HUDEP-2 (cell line): ENCODE measurements at regions not wholly inside any gene's neighbourhood (a gene's known extent, or its start where the extent isn't known, plus 50 kb on each side); places are given as distances from the start of the nearest gene placed in this dataset.
"Not testable (repeated sequence)": the region's sequence is repeated elsewhere in the genome, so short reads cannot be mapped to it uniquely, and the experiment has no call there.

Source experiments
- DNase-seq, 76 experiments: peaks; one replicate each; lab custom pipeline; 2025; ENCODE audit not compliant: unreplicated experiment in 76 of 76; lab: John Stamatoyannopoulos, UW

DNA sequence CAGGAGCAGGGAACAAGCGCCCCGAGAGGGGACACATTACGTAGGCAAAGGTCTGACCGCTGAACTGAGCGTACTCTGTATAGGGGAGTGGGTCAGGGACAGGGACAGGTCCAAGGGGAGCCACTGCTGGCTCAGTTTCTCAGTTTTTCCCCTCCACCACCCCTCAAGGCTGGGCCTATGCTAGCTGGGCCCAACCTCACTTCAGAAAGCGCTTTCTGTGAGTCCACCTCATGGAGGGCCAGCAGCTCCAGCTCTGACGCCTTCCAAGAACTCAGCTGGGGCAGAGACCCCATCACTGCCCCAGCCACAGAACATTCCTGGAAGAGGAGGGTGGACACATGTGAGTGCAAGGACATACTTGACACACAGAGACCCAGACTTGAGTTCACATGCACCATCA lies 242.0 kb downstream of the FOXD2 start:
- no peak for DNase-seq

DNA sequence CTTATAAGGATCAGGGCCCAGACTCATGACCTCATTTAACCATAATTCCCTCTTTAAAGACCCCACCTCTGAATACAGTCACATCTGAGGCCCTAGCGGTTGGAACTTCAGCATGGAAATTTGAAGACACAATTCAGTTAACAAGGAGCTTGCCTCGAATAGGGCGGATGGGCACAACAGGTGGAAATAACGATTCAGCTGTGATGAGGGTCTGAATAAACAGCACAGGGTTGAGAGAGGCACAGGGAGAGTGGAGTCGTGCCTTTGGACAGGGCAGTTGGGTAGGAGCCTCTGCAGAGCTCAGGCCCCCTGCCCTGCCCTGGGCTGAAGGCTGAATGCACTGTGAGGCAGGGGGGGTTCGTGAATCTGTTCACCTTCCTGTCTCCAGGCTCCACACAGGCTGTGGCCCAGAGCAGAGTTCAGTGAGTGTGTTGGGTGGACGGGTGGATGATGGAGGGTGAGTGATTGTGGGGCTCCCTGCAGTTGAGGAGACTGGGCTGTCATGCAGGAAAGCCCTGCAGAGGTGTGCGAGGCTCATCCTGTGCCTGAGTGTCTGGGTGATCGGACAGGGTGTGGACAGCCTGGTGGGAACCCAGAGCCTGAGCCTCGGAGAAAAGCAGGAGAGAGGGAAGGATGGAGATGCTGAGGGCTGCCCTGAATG lies 243.1 kb downstream of the FOXD2 start:
- DNase-seq: no peak

DNA sequence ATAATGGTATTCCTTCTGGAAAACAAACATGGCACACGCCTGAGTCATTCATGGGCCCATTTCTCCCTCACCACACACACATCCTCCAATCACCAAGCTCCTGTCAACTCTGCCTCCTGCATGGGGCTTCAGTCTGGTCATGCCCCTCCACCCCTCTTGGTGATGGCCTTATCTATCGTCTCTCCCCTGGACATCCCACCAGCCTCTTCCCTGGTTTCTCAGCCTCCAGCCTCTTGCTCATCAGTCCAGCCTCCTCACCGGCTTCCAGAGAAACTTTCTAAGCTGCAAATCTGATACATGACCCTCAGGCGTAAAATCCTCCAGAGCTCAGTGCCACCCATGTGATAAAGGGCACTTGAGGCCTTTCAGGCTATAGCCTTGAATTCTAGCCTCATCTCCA lies 243.9 kb downstream of the FOXD2 start:
- DNase-seq: no peak

DNA sequence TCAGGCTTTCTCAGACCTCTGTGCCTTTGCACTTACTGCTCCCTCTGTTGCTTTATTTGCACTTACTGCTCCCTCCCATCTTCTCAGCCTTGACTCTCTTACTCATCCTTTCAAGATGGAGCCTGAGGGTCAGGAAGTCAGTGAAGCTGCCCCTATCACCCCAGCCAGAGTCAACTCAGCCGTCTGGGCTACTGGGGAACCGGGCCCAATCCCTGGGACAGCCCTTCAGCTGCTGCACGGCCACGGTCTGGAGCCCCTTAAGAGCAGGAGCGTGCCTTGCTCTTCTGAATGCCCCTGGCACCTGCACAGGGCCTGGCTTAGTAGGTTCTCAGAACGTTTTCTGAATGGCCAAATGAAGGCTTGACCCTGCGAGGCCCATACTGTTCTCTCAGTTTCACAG lies 244.4 kb downstream of the FOXD2 start:
- no peak for DNase-seq

DNA sequence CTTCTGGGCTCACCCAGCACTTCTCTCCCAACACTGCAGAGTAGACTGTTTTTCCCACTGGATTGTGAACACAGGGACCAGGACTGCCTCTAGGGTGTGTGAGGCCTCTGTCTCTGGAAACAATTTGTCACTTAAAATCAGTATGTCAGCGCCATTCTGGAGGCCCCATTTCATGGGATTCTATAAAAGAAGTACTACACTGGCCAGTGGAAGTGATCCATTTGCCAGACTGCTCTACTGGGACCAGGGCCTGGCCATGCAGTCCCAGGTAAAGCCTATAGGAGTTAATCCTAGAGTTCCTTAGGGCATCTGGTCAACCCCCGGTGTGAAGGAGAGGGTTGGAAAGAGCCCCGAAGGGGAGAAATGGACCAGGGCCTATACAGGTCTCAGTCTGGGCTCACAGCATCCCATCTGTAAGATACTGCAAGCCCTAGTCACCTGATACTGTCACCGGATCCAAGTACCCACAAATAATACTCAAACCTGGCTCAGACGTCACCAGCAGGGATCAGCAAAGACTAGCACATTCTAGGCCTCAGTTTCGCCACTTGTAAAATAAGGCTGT lies 245.0 kb downstream of the FOXD2 start:
- DNase-seq: no peak

DNA sequence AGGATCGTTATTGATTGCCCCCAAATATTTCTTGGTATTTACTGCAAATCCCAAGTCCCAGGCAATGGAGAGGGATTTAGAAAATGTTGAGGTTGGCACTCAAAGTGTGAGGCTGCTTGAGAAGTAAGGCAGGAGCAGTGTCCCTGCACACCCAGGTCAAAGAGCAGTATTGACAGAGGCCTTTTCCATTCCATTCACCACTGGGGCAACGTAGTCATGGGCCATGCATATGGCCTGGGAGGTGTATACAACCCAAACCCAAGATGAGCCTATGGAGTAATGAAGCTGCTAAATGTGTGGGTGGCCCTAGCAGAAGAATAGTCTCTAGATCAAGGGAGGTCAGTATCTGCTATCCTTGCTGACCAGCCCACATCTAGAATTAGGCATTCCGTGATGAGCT lies 245.6 kb downstream of the FOXD2 start:
- no peak for DNase-seq

DNA sequence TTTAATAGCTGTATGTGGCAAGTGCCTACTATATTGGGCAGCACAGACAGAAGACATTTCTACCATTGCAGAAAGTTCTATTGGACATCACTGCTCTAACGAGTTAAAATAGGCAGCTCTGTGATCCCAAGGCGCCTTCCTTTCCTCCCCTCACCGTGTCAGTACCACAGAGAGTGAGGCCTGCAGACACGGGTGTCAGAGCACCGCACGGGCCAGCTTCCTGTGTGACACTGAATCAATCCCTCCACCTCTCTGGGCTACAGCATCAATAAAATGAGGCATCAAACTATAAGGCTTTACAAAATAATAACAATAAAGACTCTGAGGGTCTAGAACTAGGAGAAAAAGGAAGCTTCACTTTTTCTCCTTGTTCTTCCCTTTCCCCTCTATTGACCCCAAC lies 246.7 kb downstream of the FOXD2 start:
- no peak for DNase-seq

DNA sequence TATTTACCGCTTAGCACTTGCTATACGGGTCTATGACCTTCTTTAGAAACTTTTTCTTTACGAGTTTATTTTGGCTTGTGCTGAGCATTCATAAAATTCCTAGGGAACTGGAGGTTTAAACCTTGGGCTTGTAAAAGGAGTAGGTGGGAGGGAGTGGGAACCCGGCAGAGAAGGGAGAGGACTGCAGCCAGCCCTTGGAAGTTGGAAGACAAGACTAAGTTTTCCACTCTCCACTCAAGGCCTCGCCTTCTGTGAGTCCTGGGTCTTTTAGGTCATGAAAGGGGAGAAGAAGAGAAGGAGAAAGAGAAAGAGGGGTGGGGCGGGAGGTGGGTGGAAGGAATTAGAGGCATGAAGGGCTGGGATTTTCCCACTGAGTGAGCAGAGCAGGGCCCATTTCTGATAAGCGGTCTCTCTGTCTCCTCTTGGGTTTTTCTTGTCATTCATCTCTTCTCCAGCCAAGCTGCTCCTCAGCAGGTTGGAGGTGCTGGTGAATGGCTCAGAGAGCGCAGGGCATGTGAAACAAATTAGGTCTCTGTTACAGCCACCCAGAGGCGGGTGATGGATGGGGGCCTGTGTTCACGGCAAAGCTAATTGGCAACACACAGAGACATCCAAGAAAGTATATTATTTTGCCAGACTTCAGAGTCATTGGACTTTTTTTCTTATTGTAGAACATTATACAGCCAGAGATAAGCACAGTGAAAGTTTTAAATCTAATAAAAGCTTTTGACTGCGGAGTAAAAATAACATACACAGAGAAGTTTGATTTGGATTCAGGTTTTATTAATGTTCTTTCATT lies 247.3 kb downstream of the FOXD2 start:
- DNase-seq: no peak

DNA sequence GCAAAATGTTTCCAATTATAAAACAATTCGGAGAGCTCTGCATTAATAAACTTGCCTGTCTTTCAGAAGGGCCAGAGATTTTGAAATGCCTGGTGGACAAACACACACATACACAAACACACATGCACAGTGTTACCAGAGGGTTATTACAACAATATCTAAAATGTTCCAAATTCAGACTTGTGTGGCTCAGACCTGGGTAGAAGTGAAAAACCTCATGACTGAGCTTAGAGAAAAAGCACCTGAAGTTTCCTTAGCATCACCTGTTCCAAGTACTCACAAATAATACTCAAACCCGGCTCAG lies 247.9 kb downstream of the FOXD2 start:
- no peak for DNase-seq

DNA sequence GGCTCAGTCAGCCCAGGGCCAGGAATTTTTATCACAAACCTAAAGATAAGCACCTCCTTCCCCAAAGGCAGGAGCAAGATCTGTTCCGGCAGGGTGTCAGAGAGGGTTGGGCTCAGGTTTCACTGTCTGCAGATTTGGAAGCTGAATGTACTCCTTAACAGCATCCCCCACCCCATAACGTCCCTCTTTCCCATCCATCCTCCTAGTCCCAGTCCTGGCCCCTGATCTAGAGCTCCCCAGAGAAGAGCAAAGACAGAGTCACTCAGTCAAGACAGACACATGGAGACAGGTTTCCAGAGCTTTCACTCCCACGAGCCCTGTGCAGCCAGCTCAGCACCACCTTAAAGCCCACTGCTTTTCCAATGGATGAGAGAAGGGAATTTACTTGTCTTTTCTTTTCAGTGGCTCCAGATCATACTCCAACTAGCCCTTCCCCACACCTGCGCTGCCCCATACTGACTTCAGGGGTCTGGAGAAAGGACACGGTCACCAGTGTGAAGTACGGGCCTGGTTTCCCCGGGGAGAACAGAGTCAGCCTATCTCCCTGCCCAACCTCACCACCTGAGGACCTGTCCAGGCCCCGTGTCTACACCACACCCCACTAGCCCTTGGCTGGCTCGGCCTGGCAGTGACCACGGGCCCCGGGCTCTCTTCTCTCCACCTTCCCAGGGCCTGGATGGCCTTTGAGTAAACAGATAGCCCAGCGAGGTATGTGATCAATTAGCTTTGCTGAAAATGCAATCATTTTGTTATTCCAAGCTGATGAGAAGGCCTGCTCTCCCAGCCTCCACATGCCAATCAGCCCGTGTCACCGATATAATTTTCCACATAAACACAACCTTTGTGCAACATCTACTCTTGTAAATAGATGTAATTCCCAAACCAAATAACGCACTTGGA lies 249.1 kb downstream of the FOXD2 start:
- no peak for DNase-seq

DNA sequence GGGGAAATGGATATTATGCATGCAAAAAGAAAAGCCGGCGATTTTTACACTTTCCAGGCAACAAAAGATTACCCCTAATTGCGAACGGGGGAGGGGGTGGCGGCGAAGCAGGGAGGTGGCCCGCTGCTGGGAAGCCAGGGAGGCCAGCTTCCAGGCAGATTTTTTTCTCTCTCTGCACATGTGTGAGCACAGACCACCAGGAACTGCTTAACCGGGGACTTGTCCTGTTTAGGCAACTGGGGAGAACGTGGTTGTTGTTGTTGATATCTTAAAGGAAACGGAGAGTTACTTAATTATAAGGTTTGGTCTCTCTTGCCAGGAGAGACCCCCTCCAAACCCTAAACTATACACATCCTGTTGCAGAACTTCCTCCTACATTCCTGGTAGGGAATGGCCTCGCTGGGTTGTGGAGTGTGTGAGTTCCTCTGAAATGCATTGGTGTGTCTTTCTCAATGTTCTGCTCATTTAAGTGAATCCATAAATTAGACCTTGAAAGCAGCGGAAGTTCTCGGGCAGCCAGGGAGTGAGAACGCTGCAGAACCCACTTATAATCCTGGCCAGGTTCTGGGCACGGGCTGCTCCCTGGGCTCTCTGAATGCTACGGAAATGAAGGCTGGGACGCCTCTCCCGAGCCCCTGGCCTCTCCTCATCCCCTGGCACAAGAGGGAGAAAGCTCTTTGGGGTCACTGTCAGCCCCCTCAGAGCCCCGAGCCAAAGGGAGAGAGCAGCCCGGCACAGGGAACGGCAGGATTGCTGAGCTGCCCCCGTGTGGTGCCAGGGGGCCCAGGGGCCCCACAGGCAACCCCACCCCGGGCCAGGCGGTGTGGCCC lies 250.0 kb downstream of the FOXD2 start:
- DNase-seq: no peak

DNA sequence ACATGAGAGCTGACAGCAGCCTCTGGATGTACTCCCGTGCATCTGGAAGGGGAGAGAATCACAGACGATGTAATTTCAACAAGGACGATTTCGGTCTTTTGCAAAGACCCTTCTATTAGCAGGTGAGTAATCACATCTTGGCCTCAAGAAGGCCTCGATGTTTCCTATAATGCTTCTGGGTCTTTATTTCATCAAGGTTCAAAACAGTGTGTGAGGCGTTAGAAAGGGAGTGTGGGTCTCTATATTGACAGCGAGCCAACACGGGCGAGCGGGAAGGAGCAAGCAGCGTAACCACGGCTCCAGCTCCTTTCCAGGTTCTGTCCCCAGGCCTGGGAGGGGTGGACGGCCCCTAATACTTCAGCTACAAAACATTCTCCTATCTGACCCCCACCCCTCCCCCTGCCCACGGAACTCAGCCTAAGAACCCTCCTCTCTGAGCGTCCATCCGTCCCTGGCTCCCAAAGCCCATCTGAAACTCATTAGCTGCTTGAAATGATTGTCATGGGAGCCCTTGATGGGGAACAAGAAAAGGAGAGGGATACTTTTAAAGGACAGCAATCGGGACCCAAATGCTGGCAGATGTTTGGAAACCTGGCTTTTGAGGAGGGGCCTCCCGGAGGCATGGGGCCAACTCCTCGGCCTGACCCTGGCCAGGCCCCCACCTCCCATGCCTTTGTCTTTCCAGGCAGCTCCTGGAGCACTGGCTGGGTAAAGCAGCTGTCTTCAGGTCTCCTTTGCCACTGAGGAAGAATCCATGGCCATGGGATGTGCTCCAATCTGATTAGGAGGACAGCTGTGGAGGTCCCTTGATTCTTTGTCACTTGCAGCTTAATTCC lies 250.8 kb downstream of the FOXD2 start:
- no peak for DNase-seq

DNA sequence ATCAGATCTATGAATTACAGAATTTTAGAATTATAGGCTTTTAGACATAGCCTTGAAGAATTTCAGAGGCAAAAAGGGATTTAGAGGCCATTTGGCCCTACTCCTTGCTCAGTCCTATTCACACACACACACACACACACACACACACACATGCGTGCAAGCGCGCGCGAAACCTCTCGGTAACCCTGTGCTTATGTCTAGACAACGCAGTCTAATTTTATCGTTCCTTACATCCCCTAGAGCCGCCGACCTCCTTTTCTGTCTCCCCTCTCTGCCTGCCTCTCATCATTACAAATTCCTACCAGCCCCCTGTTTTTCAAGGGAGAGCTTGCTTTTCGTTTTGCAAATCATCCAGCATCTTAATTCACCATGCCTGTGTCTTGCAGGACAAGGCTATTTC lies 252.1 kb downstream of the FOXD2 start:
- no peak for DNase-seq

DNA sequence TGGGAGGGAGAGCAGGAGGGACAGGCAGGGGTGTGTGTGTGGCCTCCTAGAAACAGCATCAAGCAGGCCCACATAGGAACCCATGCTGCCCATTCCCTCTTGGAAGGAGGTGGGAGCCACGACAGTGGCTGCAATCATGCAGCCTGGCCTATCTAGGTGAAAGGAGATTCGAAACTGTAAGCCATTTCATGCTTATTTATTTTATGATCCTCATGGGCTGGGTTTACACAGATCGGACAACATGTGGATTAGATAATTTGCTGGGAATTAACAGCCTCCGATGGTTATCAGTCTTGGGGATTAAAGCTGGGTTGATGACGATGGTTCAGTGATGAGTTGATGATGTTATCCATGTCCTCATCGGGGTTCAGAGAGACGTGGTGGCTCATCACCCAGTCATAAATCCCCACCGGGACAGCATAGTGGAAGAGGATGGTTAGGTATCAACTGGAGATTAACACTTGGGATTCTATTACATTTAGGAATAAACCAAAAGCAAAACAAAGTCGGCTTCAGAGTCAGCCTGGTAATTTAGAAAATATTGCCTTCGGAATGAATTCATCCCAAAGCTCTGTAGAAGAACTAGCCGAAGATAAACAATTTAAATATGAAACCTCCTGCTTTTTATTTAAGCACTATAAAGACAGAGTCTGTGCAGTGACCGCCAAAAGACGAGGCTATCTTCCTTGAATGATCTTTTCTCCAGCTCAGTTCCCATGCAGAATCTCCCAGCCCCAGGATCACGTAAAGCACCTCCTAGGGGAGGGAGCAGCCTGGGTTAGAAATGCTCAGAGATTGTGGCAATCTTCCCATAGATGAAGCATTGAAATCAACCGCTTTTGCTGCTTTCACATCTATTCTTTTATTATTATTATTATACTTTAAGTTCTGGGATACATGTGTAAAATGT lies 252.8 kb downstream of the FOXD2 start:
- DNase-seq: no peak

DNA sequence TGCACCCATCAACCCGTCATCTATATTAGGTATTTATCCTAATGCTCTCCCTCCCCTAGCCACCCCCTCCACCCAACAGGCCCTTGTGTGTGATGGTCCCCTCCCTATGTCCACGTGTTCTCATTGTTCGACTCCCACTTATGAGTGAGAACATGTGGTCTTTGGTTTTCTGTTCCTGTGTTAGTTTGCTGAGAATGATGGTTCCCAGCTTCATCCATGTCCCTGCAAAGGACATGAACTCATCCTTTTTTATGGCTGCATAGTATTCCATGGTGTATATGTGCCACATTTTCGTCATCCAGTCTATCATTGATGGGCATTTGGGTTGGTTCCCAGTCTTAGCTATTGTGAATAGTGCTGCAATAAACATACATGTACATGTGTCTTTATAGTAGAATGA lies 253.4 kb downstream of the FOXD2 start:
- not testable (repeated sequence) for DNase-seq

DNA sequence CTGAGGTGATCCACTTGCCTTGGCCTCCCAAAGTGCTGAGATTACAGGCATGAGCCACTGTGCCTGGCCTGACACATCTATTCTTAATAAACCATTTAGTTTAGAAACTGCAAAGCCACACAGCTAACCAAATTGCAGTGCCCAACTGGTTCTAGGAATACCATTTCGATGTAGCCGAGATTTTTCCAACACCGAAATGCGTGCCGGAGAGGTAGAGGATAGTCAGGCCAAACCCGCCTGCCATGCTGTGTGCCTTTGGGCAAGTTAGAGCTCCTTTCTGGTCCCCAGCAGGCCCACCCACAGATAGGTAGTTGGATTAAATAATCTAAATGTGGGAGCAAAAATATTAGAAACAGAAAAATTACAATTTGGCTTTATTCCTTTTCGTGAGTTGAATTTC lies 254.4 kb downstream of the FOXD2 start:
- DNase-seq: no peak

DNA sequence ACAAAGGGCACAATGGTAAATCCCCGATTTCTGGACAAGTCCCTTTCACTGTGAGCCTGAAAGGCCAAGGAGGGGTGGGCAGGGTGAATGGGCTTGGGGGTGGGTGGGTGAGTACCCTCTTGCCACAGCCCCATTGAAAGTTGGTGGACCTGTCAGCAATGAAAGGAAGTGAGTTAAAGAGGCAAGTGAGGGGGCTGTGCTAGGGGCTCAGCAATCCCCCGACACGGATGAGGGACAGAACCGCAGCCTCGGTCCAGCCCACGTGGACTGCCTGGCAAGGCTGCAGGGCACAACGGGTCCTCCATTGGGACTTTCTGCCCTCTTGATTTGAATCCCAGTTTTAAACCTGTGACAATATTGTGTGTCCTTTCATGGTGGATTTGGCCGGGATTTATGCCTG lies 255.3 kb downstream of the FOXD2 start:
- no peak for DNase-seq

DNA sequence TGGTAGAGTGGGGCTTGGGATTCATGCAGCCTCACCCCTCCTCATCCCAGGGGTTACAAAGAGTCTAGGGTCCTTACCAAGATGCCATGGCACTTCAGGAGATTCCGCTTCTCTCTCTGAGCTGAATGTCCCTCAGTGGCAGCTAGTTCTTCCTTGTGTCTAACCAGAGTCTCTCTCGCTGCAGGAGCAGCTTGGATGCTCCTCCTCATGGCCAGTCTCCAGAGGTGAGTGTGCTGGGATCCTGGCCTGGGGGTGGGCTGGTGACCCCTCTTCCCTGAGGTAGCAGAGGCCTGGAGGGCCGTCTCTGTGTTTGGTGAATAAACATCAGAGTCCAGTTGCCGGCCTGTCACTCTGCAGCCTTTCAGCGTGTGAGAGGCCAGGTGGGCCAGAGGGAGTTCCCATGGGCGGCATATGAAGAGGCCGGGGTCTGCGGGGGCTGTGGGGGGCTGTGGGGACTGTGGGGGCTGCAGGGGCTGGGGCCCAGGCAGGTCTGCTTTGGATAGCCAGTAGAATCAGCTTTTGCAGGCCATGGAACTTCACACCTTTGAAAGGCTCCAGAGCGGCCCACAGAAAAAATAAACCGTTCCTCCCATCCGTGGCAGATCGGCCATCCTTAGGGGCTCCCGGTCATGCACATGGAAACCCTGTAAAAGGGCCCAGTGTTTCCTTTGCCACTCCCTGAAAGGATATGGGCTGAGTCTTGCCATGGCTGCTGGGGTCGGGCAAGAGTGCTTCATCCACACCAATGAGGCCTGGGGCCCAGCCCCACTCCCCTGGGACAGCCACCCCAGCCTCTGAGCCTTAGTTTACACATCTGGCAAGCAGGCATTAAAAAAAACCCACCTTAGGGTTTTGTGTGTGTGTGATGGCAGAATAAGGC lies 256.4 kb downstream of the FOXD2 start:
- DNase-seq: no peak
